Psoas muscle (tissue), 7 donors: ENCODE measurements at regions not wholly inside any gene's neighbourhood (a gene's known extent, or its start where the extent isn't known, plus 50 kb on each side); places are given as distances from the start of the nearest gene placed in this dataset.

Source experiments
- ATAC-seq, 4 donors: fragments of 200-7000 bp; cut with Tn5 transposase; one replicate each; pipeline ENCODE4 v1.9.1; 2020; ENCODE audit warnings: moderate library complexity in 3 of 4, mild to moderate bottlenecking in 2 of 4
- DNase-seq, 2 donors: peaks; one replicate each; pipeline ENCODE4 v3.0.0-alpha.2; 2020
- H3K27ac ChIP-seq: fragments of 200-600 bp; one replicate; pipeline ENCODE4 v1.8.0; 2022
- H3K27me3 ChIP-seq, 3 donors: fragments of 200-600 bp in 1 of 3; one replicate each; pipeline versions ENCODE4 v1.6.1 to v1.8.0; 2013 to 2022; ENCODE audit warnings: low read length in 2 of 3, mild to moderate bottlenecking in 2 of 3, moderate library complexity in 1 of 3; ENCODE audit not compliant: insufficient read depth in 3 of 3
- H3K36me3 ChIP-seq, 2 donors: fragments of 200-600 bp in 1 of 2; one replicate each; pipeline versions ENCODE4 v1.6.1 to v1.8.0; 2013 to 2022; ENCODE audit warnings: low read depth in 1 of 2, mild to moderate bottlenecking in 1 of 2, moderate library complexity in 1 of 2; ENCODE audit not compliant: insufficient read depth in 1 of 2
- H3K4me1 ChIP-seq: fragments of 200-600 bp; one replicate; pipeline ENCODE4 v1.8.0; 2022
- H3K4me3 ChIP-seq: fragments of 200-600 bp; one replicate; pipeline ENCODE4 v1.8.0; 2022; ENCODE audit warnings: mild to moderate bottlenecking
- H3K9me3 ChIP-seq: fragments of 200-600 bp; one replicate; pipeline ENCODE4 v1.8.0; 2022
- CTCF ChIP-seq: fragments of 200-600 bp; IDR thresholded peaks from one replicate; pipeline ENCODE4 v1.8.0; 2022; ENCODE audit warnings: antibody characterized with exemption
- WGBS, 3 donors: extraction: QIAGEN DNeasy Blood & Tissue Kit; methylation state at CpG; one replicate each; pipeline versions ENCODE4 v1.1.6 to v1.1.7; 2013; 5-methylcytosine and 5-hydroxymethylcytosine counted together
- intact Hi-C, 2 donors: fragments of 100-400 bp; cut with DNase I; formaldehyde crosslinking; loops; one replicate each; pipeline versions ENCODE4 v1.11.0 to v1.14.2; 2022
- donor health status: healthy with polysubstance abuse.
- donor health status: DM: no; HTN: no; CAD: no; lungs with moderate emphysema.
- donor health status: Bipolar disorder and iron deficiency.
- donor health status: healthy.
- donor health status: DM: yes; HTN: yes; CAD: no.
- donor health status: DM: no; HTN: no; CAD: no.
- donor health status: DM: yes; HTN: yes; CAD: no.

- H3K4me3 ChIP-seq, result no peak overlapping the region
- no peaks in the 10 kb centered on the region for H3K9me3 ChIP-seq
- 83 to 91% (median 87%) methylated on average over 3 of the region's 3 CpGs for WGBS, 3 donors
- TF ChIP-seq CTCF, result no peak
- DNase-seq, result no peak
- no peaks in the 10 kb centered on the region for H3K4me1 ChIP-seq
- intact Hi-C loops, result no loop called here
- no peak overlapping the region for H3K27ac ChIP-seq
- H3K27me3 ChIP-seq, result no peaks in the 10 kb centered on the region
- ATAC-seq, result no peak
- H3K36me3 ChIP-seq, result no peaks in the 10 kb centered on the region
These were observed 63.3 kb downstream of the RPLP1 start for GRCh38 chr15:69515926-69516325.

GRCh38 chr15:69517052-69517451 lies 64.4 kb downstream of the RPLP1 start:
- WGBS, 3 donors, result 80 to 83% (median 80%) methylated on average over 2 of the region's 2 CpGs
- ATAC-seq, result no peak
- no peaks in the 10 kb centered on the region for H3K9me3 ChIP-seq
- H3K27ac ChIP-seq, result no peak overlapping the region
- H3K4me1 ChIP-seq, result no peaks in the 10 kb centered on the region
- no peaks in the 10 kb centered on the region for H3K36me3 ChIP-seq
- no peak for TF ChIP-seq CTCF
- DNase-seq, result no peak
- intact Hi-C loops, result no loop called here
- no peak overlapping the region for H3K4me3 ChIP-seq
- H3K27me3 ChIP-seq, result no peaks in the 10 kb centered on the region

GRCh38 chr15:69518806-69519205 lies 66.2 kb downstream of the RPLP1 start:
- H3K27ac ChIP-seq, result no peak overlapping the region
- no peak for TF ChIP-seq CTCF
- no peaks in the 10 kb centered on the region for H3K27me3 ChIP-seq
- H3K4me3 ChIP-seq, result no peak overlapping the region
- ATAC-seq (no peak), DNase-seq (no peak)
- H3K36me3 ChIP-seq, result no peaks in the 10 kb centered on the region
- intact Hi-C loops, result no loop called here
- 84 to 90% (median 89%) methylated on average over 2 of the region's 2 CpGs for WGBS, 3 donors
- H3K9me3 ChIP-seq, result no peaks in the 10 kb centered on the region
- no peaks in the 10 kb centered on the region for H3K4me1 ChIP-seq

GRCh38 chr15:69520067-69520466 lies 67.4 kb downstream of the RPLP1 start:
- Histone ChIP-seq H3K27ac (no peak overlapping the region), H3K36me3 (no peaks in the 10 kb centered on the region), H3K27me3 (no peaks in the 10 kb centered on the region), H3K9me3 (no peaks in the 10 kb centered on the region), H3K4me3 (no peak overlapping the region), H3K4me1 (no peaks in the 10 kb centered on the region)
- intact Hi-C loops, result no loop called here
- DNase-seq (no peak), ATAC-seq (no peak)
- 36 to 58% (median 53%) methylated on average over 1 of the region's 1 CpG for WGBS, 3 donors
- no peak for TF ChIP-seq CTCF

GRCh38 chr15:69522361-69522760 lies 69.7 kb downstream of the RPLP1 start:
- Histone ChIP-seq H3K36me3 (no peaks in the 10 kb centered on the region), H3K4me1 (no peaks in the 10 kb centered on the region), H3K9me3 (no peaks in the 10 kb centered on the region), H3K4me3 (no peak overlapping the region), H3K27ac (no peak overlapping the region), H3K27me3 (no peaks in the 10 kb centered on the region)
- DNase-seq (no peak), ATAC-seq (no peak)
- intact Hi-C loops, result loop anchor here in 1 of 2 donors (2.0 kb wide), 1 partner anchor 966 kb away; no protein-coding TSS in a partner anchor
- WGBS, 3 donors, result 93 to 100% (median 98%) methylated on average over 2 of the region's 2 CpGs
- TF ChIP-seq CTCF, result no peak
